GM19452 (cell line): ENCODE measurements at regions not wholly inside any gene's neighbourhood (a gene's known extent, or its start where the extent isn't known, plus 50 kb on each side); places are given as distances from the start of the nearest gene placed in this dataset.
"Not testable (repeated sequence)": the region's sequence is repeated elsewhere in the genome, so short reads cannot be mapped to it uniquely, and the experiment has no call there.

Source experiments
- ATAC-seq: cut with Tn5 transposase; IDR thresholded peaks from one replicate; pipeline ENCODE4 v1.9.1; 2021; ENCODE audit not compliant: unreplicated experiment

DNA sequence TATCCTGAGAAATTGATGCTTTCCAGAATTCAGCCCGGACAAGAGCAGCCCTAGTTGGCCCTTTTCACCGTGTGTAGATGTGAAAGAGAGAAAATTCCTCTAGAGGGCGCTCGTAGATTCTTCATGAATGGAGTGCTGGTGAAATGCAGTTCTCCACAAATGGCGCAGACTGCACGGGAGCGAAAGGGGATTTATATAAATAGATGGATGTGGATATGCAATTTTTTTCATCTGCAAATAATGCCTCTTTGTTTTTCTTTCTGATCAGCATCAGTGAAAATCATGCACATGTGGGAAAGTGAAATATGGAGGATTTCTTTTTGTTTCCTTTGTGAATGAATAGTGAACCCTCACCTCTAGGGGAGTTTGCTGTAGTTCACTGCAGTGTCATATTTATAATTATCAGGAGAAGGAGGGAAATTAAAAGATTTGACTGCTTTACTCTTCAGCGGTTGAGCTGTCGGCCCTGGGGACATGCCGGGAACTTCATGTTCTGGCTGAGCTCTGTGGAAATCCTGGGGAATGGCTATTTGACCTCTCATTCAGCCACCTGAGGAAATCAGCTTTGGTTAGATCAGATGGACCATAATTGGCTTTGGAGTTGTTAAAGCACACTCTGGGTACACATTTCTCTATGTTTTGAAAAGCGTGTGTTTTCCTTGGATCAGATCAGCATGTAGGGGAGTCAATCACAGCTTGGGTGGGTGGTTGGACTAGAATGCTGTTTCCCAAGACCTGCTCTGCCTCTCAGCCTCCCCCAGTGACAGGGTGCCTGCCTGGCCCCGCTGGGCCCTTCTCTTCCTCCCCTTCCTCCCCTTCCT lies 115.0 kb upstream of the SHISA3 start:
- peak; percentile 79 for ATAC-seq

DNA sequence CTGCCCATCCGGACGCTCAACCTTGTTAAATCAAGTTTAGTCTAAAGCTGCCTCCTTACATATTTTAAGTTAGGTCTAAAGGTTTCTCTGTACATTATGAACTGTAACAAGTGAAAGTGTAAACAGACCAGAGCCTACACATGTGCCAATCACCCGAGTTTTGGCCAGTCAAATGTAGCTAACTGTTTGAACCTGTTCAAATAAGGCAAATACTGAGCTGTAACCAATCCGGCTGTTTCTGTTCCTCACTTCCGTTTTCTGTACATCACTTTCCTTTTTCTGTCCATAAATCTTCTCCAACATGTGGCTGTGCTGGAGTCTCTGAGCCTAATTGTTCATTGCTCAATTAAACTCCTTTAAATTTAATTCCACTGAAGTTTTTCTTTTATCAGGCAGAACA lies 113.3 kb upstream of the SHISA3 start:
- no peak for ATAC-seq

DNA sequence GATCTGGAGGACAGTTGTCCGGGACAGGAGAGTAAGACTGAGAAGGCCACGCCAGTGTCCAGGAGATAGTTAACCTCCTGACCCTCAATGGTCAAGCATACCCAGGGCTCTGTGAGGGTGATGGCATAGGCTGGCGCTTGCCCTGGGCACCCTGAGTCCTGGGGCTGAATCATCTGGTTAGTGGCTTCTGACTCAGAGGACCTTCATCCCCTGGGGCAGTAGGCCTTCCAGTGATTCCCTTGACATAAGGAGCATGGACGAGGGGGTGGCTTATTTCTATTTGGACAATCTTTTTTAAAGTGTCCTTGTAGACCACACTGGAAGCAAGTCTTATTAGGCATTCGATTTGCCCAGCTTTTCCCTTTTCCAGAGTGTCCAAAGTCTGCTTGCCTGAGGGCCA lies 108.4 kb upstream of the SHISA3 start:
- not testable (repeated sequence) for ATAC-seq

DNA sequence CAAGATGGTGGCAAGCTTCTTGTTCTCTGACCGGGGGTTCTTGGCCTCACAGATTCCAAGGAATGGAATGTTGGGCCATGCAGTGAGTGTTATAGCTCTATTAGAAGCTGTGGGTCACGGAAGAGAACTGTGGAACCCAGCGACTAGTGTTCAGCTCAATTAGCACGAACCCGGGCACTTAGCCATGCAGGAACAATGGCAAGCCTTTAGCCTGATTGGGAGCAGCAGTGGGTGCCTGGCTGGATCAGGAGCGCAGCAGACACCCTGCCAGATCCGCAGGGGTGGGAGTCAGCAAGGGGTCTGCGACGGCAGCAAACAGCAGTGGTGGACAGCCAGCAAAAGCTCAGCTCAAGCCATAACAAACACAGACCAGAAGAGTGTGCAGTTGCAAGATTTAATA lies 105.1 kb upstream of the SHISA3 start:
- not testable (repeated sequence) for ATAC-seq

DNA sequence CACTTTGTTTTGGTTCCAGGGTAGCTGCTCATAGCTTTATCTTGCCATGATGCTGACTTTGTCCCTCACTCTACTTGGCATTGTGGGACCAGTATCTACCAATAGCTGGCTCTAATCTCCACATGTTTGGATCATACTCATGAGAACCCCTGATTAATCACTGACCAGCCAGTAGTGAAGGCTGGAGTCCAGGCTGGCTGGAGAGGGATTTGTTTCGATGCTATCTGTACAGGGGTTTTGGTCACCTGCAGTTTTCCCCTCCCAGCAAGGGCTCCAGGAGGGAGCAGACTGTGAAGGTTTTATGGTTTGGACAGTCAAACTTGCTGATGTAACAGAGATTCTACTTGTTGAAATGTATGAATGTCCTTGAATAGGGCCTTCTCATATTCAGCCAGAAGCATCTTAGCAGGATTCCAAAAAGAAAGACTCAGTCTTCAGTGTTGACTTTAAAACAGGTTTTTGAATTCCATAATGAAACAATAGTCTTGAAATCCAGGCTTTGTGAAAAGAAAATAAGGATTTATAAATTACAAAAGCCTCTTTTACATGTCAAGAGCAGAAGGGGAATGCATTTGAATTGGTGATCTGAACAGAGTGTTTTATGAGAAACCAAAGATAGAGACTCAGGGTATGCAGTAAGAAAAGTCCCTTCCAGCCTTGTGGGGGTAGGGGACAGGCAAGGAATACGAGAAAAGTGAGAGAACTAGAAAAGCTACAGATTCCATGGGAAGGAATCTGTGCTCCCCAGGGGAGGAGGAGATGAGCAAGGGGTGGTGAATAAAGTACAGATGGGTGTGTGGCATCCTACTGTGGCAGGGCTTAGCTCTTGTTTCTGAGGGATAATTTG lies 103.1 kb upstream of the SHISA3 start:
- ATAC-seq, result no peak

DNA sequence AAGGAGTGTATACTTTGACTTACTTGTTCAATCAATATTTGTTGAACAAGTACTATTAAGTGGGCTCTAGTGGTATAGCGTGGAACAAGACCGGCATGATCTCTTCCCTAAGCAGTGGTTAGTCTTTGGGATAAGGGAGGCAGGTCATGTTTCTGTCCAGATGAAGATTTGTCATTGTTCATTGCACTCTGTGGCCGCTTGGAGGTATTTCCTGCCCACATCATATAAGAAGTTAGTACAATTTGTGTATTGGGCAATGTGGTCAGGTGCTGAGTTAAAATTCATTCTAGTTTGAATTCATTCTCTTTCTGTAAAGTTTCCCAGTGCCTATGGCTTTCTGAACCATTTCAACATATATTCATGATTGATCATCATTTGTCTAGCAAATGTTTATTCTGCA lies 101.1 kb upstream of the SHISA3 start:
- no peak for ATAC-seq

DNA sequence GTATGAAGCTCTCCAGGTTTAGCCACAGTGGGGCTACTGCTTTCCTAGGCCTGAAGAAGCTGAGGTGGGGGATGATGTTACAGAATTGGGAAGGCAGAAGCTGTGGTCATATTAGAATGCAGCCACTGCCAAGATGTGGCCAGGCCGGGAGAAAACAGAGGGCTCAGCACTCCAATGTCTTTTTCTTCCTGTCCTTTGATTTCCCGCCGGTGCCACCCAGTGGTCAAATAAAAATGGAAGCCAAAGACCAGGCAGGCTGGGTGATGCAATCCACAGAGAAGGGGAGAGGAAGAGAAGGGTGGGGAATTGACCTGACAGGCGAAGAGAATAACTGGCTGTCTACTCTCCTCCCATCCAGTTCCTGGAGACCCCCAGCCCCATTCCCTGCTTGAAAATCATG lies 94.9 kb upstream of the SHISA3 start:
- ATAC-seq, result no peak

DNA sequence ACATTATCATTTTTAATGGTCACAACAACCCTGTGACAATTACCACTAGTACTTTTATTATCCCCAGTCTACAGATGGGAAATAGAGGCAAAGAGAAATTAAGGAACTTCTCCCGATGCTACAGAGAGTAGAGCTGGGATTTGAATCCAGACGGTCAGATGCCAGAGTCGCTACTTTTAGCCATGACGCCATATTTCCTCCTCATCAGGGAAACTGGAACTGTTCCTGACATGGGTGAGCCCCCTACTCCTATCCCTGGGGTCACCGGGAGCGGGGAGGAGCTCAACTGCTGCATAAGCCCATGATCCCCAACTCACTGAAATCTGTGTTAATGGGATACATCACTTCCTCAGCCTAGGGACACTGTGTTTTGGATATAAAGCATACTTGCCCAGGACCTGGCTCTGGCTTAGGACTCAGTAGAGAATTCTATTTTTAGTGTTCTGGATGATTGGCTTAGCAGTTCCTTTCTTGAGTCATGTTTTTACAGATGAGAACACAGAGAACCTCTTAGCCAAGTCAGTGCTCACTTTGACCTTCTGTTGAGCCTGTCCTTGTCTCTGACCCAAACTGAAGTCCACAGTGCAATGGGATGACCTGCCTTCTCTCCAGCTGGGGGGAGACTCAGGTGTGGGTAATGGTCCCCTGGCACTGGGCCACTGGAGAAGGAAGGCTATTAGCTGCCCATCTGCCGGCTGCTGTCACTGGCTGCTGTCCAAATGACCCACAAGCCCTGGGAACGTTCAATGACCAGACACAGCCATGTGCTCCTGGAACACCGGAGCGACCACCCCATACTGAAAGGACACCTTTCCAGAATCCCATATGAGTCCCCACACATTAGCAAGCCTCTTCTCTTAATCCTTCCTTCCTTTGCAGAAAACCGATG lies 90.8 kb upstream of the SHISA3 start:
- no peak for ATAC-seq

DNA sequence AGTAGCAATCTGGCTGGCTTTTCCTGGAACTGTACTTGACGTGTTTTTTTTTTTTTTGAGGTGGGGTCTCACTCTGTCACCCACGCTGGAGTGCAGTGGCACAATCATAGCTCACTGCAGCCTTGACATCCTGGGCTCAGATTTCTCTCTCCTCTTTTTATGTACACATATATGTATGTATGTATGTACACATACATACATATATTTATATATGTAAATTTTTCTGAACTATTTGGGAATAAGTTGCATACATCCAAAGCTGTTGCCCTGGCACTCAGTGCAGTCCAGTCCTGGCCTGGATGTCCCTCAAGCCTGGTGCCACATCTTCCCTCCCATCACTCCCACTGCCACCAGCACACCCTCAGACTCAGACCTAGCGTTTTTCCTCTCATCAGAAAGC lies 89.0 kb upstream of the SHISA3 start:
- ATAC-seq, result no peak

DNA sequence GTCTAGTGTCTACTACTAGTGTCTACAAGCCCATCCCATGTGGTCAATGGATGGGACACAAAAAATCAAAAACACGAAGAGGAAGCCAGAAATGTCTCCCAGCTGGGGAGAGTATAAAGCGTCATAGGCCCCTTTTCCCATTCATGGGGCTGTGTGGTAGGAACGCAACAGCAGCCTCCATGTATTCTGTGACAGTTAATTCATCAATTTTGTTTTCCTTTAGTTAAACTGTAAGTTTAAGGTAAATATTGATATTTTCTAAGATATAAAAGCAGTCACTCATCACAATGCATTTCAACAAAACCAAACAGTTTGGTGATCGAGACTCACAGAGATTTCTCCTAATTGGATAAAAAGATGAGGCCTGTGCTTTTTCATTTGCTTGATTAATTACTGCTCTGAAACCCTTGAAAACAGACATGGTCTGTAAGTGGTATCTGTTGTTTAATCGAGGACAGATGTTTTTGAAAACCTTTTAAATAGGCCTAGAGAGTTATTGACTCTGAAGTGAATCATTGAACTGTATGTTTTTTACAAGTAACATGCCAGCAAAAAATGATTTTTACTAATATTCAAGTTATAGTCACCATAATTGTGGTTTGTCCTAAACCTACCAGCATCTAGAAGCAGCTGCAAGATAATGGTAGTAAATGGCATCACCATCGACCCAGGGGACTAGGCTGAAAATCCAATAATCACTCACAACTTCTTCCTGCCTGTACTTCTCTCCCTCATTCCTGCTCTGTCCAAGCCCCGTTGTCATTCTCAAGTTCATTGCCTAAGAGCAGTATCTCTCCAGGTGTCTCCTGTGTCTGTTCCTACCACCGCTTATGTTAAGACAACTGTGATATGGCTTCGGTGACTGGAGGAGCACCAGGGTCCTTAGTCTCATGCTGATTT lies 87.7 kb upstream of the SHISA3 start:
- no peak for ATAC-seq

DNA sequence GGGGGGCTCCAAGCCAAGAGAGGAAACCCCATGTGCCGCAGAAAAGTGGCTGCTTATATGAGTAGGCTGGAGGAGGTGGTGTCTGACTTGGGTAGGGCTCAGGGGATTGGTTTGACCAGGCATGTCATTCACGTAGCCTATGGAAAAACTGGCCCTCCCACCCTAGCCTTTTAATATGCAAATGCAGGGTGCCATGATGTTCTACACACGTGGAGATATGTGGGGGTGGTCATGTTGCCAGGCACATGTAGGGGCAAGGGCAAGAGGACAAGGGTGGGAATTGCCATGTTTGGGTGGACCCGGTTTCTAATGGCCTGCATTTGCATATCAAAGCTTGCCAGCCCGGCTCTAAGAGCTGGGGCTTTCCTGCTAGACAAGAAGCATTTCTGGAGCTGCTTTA lies 86.9 kb upstream of the SHISA3 start:
- ATAC-seq, result no peak

DNA sequence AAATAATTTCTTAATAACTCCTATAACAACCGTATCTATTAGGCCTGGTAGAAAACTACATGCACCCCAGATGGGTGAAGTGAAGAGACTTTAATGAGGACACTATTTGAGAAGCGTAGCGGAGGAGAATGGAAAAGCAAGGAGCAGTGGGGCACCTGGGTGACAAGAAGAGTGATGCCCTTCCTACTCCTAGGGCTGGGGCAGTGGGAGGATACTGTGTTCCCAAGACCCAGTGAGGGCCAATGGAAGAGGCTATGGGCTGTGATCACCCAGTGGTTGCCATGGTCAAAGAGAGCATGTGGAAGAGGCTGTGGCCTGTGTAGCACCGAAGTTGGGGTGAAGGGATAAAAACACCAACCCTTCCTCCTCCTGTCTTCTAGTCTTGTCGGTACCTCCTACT lies 86.5 kb upstream of the SHISA3 start:
- no peak for ATAC-seq

DNA sequence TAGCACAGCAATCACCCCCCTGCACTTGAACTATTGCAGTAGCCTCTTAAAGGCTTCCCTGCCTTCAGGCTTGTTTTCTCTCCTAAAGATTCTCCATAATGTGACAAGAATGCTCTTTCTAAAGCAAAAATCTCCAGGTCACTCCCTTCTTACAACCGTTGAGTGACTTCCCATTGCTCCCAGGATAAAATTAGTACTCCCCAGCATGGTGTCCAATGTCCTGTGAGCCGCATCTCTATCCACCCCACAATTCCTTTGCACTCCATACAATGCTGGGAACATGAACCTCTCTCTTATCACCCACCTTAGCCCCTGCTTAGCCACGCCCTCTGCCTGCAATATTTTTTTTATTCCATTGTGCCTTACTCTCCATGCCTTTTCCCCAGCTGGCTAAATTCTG lies 85.7 kb upstream of the SHISA3 start:
- ATAC-seq, result no peak

DNA sequence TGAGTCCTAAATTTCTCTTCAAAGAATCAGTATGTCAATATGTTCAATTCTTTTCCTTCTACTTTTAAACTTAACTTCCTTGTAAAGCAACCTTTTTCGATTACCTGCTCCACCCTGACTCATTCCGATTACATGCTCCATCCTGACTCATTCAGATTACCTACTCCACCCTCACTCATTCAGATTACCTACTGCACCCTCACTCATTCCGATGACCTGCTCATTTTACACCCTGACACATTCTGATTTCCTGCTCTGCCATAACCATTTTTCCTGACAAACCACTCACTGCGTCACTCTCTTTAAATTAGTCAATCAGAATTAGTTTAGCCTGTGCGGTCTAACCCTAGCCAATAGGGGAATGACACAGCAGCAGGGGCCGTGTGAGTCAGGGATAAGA lies 83.9 kb upstream of the SHISA3 start:
- not testable (repeated sequence) for ATAC-seq

DNA sequence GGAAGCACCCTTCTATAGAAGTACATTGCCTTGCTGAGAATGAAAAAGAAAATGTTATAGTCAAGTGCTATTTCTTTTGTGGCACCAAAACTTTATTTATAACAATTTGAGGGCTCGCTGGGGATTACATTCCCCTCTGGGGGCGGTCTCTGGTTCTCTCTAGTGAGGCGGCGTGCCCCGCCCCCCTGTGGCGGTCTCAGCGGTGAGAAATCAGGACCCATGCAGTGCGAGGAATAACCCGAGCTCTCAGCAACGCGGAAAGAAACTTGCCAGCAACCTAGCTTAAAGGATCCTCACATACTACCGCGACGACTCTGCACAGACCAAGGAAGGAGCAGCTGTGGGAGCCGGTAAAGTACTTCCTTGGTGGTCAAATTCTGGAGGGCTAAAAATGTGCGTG lies 83.4 kb upstream of the SHISA3 start:
- ATAC-seq, result no peak

DNA sequence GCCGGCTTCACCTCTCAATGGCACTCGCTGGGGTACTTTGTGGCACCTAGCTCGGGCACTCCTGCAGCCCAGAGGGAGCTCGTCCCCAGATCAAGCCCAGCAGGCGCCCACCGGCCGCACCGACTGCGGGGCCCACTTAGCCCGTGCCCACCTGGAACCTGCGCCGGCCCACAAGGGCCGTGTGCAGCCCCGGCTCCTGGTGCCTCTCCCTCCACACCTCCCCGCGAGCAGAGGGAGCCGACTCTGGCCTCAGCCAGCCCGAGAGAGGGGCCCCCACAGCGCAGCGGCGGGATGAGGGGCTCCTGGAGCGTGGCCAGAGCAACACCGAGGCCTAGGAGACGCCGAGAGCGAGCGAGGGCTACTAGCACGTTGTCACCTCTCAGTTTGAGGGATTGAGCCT lies 82.1 kb upstream of the SHISA3 start:
- no peak for ATAC-seq

DNA sequence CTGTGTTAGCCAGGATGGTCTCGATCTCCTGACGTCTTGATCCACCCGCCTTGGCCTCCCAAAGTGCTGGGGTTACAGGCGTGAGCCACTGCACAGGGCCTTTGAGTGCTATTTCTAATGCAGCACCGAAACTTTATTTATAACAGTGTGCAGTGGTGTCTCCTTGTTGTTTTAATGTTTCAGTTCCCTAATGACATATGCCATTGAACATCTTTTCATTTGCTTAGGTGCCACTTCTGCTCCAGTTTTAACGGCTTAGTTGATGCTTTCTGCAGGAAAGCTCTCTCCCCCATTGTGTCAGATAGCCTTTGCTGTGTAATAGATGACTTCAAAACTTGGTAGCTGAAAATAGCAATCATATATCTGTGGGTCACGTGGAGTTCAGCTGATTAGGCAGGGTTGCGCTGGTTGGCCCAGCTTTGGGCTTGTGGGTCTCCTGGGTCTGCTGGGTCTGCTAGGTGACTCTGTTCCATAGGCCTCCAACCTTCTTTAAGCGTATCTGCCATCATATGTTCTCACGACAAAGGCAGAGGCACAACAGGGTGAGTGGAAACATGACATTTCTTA lies 76.4 kb upstream of the SHISA3 start:
- ATAC-seq, result no peak

DNA sequence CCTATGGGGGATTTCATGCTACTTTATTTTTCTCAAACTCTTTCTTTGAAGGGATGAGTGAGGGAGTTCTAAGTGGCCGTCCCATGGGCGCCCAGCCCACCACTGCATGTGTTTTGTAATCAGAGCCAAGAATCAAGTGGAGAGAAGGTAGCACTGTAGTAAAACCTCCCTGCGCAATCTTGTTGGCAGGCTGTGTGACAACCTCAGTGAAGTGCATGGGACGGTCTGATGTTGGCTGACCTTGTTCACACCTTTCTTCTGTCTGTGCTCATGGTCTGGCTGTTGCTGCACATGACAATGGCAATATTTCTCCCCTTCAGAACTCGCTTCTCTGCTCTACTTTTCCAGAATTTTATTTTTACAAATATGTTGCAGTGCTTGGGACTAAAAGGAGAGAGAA lies 71.2 kb upstream of the SHISA3 start:
- no peak for ATAC-seq

DNA sequence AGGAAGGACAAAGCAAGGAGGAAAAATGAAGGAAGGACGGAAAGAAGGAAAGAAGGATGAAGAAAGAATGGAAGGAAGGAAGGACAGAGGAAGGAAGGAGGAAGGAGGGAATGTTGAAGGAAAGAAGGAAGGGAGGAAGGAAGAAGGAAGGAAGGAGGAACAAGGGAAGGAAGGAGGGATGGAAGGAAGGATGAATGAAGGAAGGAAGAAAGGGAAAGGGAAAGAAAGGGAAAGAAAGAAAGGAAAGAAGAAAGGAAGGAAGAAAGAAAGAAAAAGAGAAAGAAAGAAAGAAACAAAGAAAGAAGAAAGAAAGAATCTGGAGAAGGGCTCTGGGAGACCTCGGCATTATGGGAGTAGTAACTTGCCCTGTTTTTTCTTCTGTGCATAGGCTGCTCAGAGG lies 70.8 kb upstream of the SHISA3 start:
- ATAC-seq, result no peak

DNA sequence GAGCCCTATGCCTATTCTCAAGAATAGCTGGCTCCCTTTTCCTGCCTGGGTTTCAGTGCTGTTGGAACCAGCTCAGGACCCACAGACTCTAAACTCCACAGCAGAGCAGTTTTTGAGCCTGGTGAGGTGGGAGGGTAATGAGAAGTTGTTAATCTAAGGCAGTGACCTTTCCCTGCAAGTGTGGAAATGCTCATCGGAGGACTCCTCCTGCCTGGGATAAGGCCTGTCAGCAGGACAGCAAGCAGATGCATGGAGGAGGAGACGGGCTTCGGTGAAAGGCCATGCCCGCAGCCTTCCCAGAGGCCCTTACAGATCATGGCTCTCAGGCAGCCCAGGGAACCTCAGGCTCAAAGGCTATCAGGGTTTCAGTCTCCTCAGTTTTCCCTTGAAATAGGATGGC lies 70.0 kb upstream of the SHISA3 start:
- ATAC-seq, result no peak
